Endothelial cell of umbilical vein (primary cell): ENCODE measurements at regions not wholly inside any gene's neighbourhood (a gene's known extent, or its start where the extent isn't known, plus 50 kb on each side); places are given as distances from the start of the nearest gene placed in this dataset.

Experiments used
- BruUV-seq: library from RNA; stranded (reverse); fragments of 400-500 nt; replicated peaks from 2 replicates; lab custom pipeline; 2021; lab: Mats Ljungman, UMichigan
- CTCF ChIA-PET: fragments of 300-600, 350-600 bp; sonication (Branson Sonifier 250); formaldehyde crosslinking; loops from one replicate; lab custom pipeline; 2021; ENCODE audit warnings: antibody characterized with exemption, inconsistent platforms; lab: Charles Lee
- POLR2A ChIA-PET: fragments of 300-600, 350-600 bp; sonication (Branson Sonifier 250); formaldehyde crosslinking; loops from one replicate; lab custom pipeline; 2021; ENCODE audit warnings: antibody characterized with exemption, inconsistent platforms; lab: Charles Lee
- DNase-seq: peaks from one replicate; pipeline ENCODE4 v3.0.0-alpha.2; 2011; ENCODE audit warnings: low read depth, low spot score
- FAIRE-seq: peaks from 2 replicates; lab custom pipeline; 2011; peaks lifted over from hg19 to GRCh38; lab: Jason Lieb, UNC
- H2AFZ ChIP-seq: 2 replicates; pipeline ENCODE4 v1.6.0; 2012; ENCODE audit warnings: low read depth, low read length, control low read depth, inconsistent platforms
- H3K27ac ChIP-seq: 2 replicates; pipeline ENCODE4 v1.5.1; 2011; ENCODE audit warnings: low read depth, mild to moderate bottlenecking, control low read depth, low read length, moderate library complexity; ENCODE audit not compliant: insufficient read depth
- H3K27me3 ChIP-seq, 2 experiments: 2 replicates each; pipeline versions ENCODE4 v1.6.0 to v1.6.1; 2011; ENCODE audit warnings: low read length in 2 of 2, mixed read lengths in 1 of 2; ENCODE audit not compliant: control insufficient read depth in 2 of 2, insufficient read depth in 2 of 2
- H3K36me3 ChIP-seq, 2 experiments: 2 replicates in 1 of 2; 3 replicates in 1 of 2; pipeline ENCODE4 v1.5.1; 2011; ENCODE audit warnings: low read length in 2 of 2, mild to moderate bottlenecking in 1 of 2, moderate library complexity in 1 of 2; ENCODE audit not compliant: control insufficient read depth in 2 of 2, insufficient read depth in 2 of 2; ENCODE audit errors: extremely low read depth in 1 of 2
- H3K4me1 ChIP-seq: 3 replicates; pipeline ENCODE4 v1.5.1; 2011; ENCODE audit warnings: mild to moderate bottlenecking, low read length; ENCODE audit not compliant: control insufficient read depth, insufficient read depth; ENCODE audit errors: extremely low read depth
- H3K4me2 ChIP-seq: 2 replicates; pipeline ENCODE4 v1.6.1; 2011; ENCODE audit warnings: low read length, control low read depth, mixed read lengths; ENCODE audit not compliant: insufficient read depth
- H3K4me3 ChIP-seq, 3 experiments: fragments of 200-600 bp in 1 of 3; sonication (generic), shearing (Covaris generic) in 1 of 3; replicated peaks in 1 of 3; 2 replicates each; pipeline ENCODE4 v1.5.1; 2011 to 2016; ENCODE audit warnings: control low read depth in 3 of 3, low read length in 3 of 3, mild to moderate bottlenecking in 2 of 3, inconsistent platforms in 1 of 3, low read depth in 1 of 3, moderate library complexity in 1 of 3; ENCODE audit not compliant: insufficient read depth in 1 of 3
- H3K79me2 ChIP-seq: 2 replicates; pipeline ENCODE4 v1.6.0; 2012; ENCODE audit warnings: low read length, inconsistent platforms; ENCODE audit not compliant: control insufficient read depth, insufficient read depth
- H3K9ac ChIP-seq: replicated peaks from 2 replicates; pipeline ENCODE3; 2011; ENCODE audit warnings: low read length, control low read depth; ENCODE audit not compliant: insufficient read depth; ENCODE audit errors: extremely low read depth
- H3K9me1 ChIP-seq: replicated peaks from 3 replicates; pipeline ENCODE4 v1.6.0; 2011; ENCODE audit warnings: mild to moderate bottlenecking, low read length; ENCODE audit not compliant: control insufficient read depth, insufficient read depth; ENCODE audit errors: extremely low read depth
- H3K9me3 ChIP-seq: replicated peaks from 2 replicates; pipeline ENCODE4 v1.5.1; 2012; ENCODE audit warnings: low read length, inconsistent platforms; ENCODE audit not compliant: control insufficient read depth, insufficient read depth
- H4K20me1 ChIP-seq: replicated peaks from 2 replicates; pipeline ENCODE3; 2011; ENCODE audit warnings: mild to moderate bottlenecking, low read length; ENCODE audit not compliant: control insufficient read depth, insufficient read depth; ENCODE audit errors: extremely low read depth
- FOS ChIP-seq: IDR thresholded peaks from 2 replicates; pipeline ENCODE4 v1.6.1; 2011; ENCODE audit warnings: mild to moderate bottlenecking, low read length, moderate library complexity, borderline replicate concordance; ENCODE audit not compliant: insufficient read depth
- GATA2 ChIP-seq: IDR thresholded peaks from 2 replicates; pipeline ENCODE4 v1.7.0; 2011; ENCODE audit warnings: low read depth, mild to moderate bottlenecking, moderate library complexity, mixed read lengths, low read length; ENCODE audit not compliant: insufficient read length, insufficient read depth
- JUN ChIP-seq: IDR thresholded peaks from 2 replicates; pipeline ENCODE4 v1.6.1; 2011; ENCODE audit warnings: borderline replicate concordance, low read depth; ENCODE audit not compliant: insufficient read length, insufficient read depth
- MYC ChIP-seq: IDR thresholded peaks from one replicate; pipeline ENCODE4 v1.6.1; 2011; ENCODE audit warnings: mild to moderate bottlenecking, low read depth, low read length
- POLR2A ChIP-seq: IDR thresholded peaks from 2 replicates; pipeline ENCODE4 v1.6.1; 2012; ENCODE audit warnings: low read depth, mild to moderate bottlenecking, control low read depth, low read length
- POLR2AphosphoS5 ChIP-seq: IDR thresholded peaks from 2 replicates; pipeline ENCODE4 v1.6.1; 2012; ENCODE audit warnings: low read depth, mild to moderate bottlenecking, control low read depth, low read length, moderate library complexity; ENCODE audit not compliant: insufficient read depth
- dilution Hi-C: fragments of 300-500 bp; cut with MboI; formaldehyde crosslinking; loops from one replicate; pipeline ENCODE4 v1.15.0; 2019; ENCODE audit warnings: low sequenced_read_pairs; ENCODE audit not compliant: extremely low pct_ligation_motif_present
- intact Hi-C: fragments of 100-400 bp; cut with micrococcal nuclease; formaldehyde crosslinking; loops from one replicate; pipeline ENCODE4 v1.10.0; 2022
- TF ChIP-seq, protein P1 (sequence below), 2 donors: IDR thresholded peaks; 1 replicate in 1 of 2; 2 replicates in 1 of 2; pipeline ENCODE4 v1.5.1; 2011; ENCODE audit warnings: low read length in 2 of 2, mild to moderate bottlenecking in 2 of 2, moderate library complexity in 2 of 2, control low read depth in 1 of 2, inconsistent platforms in 1 of 2, low read depth in 1 of 2; ENCODE audit not compliant: insufficient read depth in 1 of 2; ENCODE audit errors: extremely low read depth in 1 of 2
- TF ChIP-seq, protein P2 (sequence below): IDR thresholded peaks from 2 replicates; pipeline ENCODE4 v1.6.1; 2011; ENCODE audit not compliant: insufficient read depth, insufficient read length

DNA sequence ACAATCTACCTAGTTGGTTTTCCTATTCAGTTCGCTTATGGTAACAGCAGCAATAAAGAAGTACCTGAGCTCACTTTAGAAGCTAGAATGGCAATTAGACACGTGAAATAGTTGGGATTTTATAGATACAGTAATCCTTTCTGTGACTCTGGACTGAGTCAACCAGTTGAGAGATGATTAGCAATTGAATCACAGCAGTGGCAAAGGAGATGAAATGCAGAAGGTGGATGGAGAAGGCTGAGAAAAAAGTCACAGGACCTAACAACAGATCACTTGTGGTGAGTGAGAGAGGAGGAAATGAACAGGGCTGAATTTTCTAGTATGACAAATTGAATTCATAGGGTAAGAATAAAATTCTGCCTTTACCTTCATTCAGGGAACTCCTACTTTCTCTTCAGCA is 197.1 kb upstream of the MAGEB18 start:
- ChIA-PET POLR2A (no interaction called here), CTCF (interaction anchor here (0.8 kb wide), 1 partner anchor 72 kb away, joined by 3 read pairs; no protein-coding TSS in a partner anchor)
- Histone ChIP-seq H3K36me3 (no peaks in the 10 kb centered on the region), H3K4me1 (peaks cover 27% of the 10 kb centered on the region), H3K27me3 (no peaks in the 10 kb centered on the region), H3K79me2 (no peaks in the 10 kb centered on the region), H4K20me1 (no peaks in the 10 kb centered on the region), H3K27ac (peak overlapping the region; percentile 96), H3K9me3 (no peaks in the 10 kb centered on the region), H3K9me1 (no peaks in the 10 kb centered on the region), H3K9ac (peak overlapping the region; percentile 82), H3K4me2 (peak overlapping the region; percentile 77), H2AFZ (no peak overlapping the region), H3K4me3 (peak overlapping the region in 1 of 3 experiments; percentile 43)
- TF ChIP-seq FOS (peak; percentile 87), GATA2 (peak; percentile 26)
- TF ChIP-seq, protein P1, sequence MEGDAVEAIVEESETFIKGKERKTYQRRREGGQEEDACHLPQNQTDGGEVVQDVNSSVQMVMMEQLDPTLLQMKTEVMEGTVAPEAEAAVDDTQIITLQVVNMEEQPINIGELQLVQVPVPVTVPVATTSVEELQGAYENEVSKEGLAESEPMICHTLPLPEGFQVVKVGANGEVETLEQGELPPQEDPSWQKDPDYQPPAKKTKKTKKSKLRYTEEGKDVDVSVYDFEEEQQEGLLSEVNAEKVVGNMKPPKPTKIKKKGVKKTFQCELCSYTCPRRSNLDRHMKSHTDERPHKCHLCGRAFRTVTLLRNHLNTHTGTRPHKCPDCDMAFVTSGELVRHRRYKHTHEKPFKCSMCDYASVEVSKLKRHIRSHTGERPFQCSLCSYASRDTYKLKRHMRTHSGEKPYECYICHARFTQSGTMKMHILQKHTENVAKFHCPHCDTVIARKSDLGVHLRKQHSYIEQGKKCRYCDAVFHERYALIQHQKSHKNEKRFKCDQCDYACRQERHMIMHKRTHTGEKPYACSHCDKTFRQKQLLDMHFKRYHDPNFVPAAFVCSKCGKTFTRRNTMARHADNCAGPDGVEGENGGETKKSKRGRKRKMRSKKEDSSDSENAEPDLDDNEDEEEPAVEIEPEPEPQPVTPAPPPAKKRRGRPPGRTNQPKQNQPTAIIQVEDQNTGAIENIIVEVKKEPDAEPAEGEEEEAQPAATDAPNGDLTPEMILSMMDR (IDR thresholded peaks at IDR 0.05; ENCODE audit: extremely low read depth in 1 of 2, insufficient read depth in 1 of 2, low read depth in 1 of 2, low read length in 2 of 2), result no peak
- TSS peak; percentile 71 for BruUV-seq
- dilution Hi-C loops, result no loop called here
- intact Hi-C loops, result loop anchor here (1.0 to 2.0 kb wide), 4 partner anchors 71 to 848 kb away; no protein-coding TSS in a partner anchor
- FAIRE-seq (peak; percentile 64), DNase-seq (peak; percentile 61)

DNA sequence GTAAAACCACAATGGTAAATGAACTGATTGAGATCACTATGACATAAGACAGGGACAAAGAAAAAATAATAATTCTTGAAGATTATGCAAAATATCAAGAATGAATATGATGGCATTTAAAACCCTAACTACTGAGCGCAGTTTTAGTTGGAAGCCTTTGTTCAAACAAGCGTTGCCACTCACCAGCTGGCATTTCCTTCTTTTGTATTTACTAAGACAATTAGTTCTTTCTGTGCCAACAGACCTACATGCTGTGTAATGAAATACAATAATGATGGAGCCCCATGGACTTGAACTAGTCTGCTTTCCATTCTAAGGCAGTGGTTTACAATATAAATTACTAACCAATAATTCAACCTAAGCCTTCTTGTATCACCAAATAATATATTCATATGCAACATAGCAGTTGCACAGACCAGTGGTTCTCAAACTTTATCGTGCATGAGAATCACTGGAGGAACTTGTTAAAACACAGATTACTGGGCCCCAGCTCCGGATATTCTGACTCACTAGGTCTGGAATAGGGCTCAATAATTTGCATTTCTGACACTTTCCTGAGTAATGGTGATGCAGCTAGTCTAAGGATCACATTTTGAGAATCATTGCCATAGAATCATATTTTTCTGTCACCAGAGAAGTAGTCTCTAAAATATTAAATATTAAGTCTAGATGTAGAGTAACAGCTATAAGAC is 196.4 kb upstream of the MAGEB18 start:
- no peaks in the 10 kb centered on the region for H4K20me1 ChIP-seq
- no TSS peak for BruUV-seq
- DNase-seq (peak; percentile 83), FAIRE-seq (peak; percentile 88)
- no peaks in the 10 kb centered on the region for H3K79me2 ChIP-seq
- H3K36me3 ChIP-seq, result no peaks in the 10 kb centered on the region
- H3K27me3 ChIP-seq, result no peaks in the 10 kb centered on the region
- H2AFZ ChIP-seq, result no peak overlapping the region
- intact Hi-C loops (loop anchor here (1.0 to 2.0 kb wide), 6 partner anchors 15 to 847 kb away; no protein-coding TSS in a partner anchor), dilution Hi-C loops (no loop called here)
- H3K4me1 ChIP-seq, result peaks cover 27% of the 10 kb centered on the region
- TF ChIP-seq, protein P2, sequence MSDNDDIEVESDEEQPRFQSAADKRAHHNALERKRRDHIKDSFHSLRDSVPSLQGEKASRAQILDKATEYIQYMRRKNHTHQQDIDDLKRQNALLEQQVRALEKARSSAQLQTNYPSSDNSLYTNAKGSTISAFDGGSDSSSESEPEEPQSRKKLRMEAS, result no peak
- TF ChIP-seq GATA2 (peak; percentile 77), MYC (no peak), POLR2AphosphoS5 (peak; percentile 24), JUN (peak; percentile 45), FOS (peak; percentile 88), POLR2A (peak; percentile 20)
- H3K9me1 ChIP-seq, result no peaks in the 10 kb centered on the region
- peak overlapping the region; percentile 77 for H3K4me2 ChIP-seq
- POLR2A ChIA-PET, result no interaction called here
- H3K27ac ChIP-seq, result peak overlapping the region; percentile 96
- CTCF ChIA-PET, result no interaction called here
- no peaks in the 10 kb centered on the region for H3K9me3 ChIP-seq
- peak overlapping the region; percentile 82 for H3K9ac ChIP-seq
- peak overlapping the region in 1 of 3 experiments; percentile 43 for H3K4me3 ChIP-seq
